Panc1 (cell line): ENCODE measurements at regions not wholly inside any gene's neighbourhood (a gene's known extent, or its start where the extent isn't known, plus 50 kb on each side); places are given as distances from the start of the nearest gene placed in this dataset.

Experiments used
- ATAC-seq: fragments of 200-7000 bp; cut with Tn5 transposase; 2 replicates; pipeline ENCODE4 v1.9.1; 2020; ENCODE audit warnings: mild to moderate bottlenecking, moderate library complexity
- BruUV-seq: library from RNA; stranded (reverse); fragments of 400-500 nt; replicated peaks from 2 replicates; lab custom pipeline; 2021; lab: Mats Ljungman, UMichigan
- CTCF ChIA-PET: fragments of 300-600 bp; sonication (Branson Sonifier 250); formaldehyde crosslinking; loops from one replicate; lab custom pipeline; 2022; ENCODE audit warnings: antibody characterized with exemption; lab: Charles Lee
- POLR2A ChIA-PET: fragments of 300-600 bp; sonication (Branson Sonifier 250); formaldehyde crosslinking; loops from one replicate; lab custom pipeline; 2022; ENCODE audit warnings: antibody characterized with exemption; lab: Charles Lee
- DNase-seq: peaks from one replicate; pipeline ENCODE4 v3.0.0-alpha.2; 2010; ENCODE audit warnings: low read depth, low spot score
- H3K27ac ChIP-seq: 2 replicates; pipeline ENCODE4 v1.5.1; 2011; ENCODE audit warnings: mild to moderate bottlenecking, low read length, inconsistent platforms
- H3K27me3 ChIP-seq: fragments of 200-500 bp; sonication (Bioruptor generic); 2 replicates; pipeline ENCODE4 v1.6.0; 2014; ENCODE audit warnings: low read length, inconsistent platforms; ENCODE audit not compliant: control insufficient read depth, insufficient read depth
- H3K36me3 ChIP-seq: fragments of 200-500 bp; sonication (Bioruptor generic); 2 replicates; pipeline ENCODE4 v1.5.1; 2014; ENCODE audit warnings: inconsistent platforms, mild to moderate bottlenecking, low read length, moderate library complexity; ENCODE audit not compliant: control insufficient read depth, insufficient read depth
- H3K4me1 ChIP-seq: 2 replicates; pipeline ENCODE4 v1.5.1; 2011; ENCODE audit warnings: inconsistent platforms, mild to moderate bottlenecking, low read length, moderate library complexity; ENCODE audit not compliant: control insufficient read depth, insufficient read depth
- H3K4me3 ChIP-seq, 2 experiments: 2 replicates each; pipeline ENCODE4 v1.5.1; 2011 to 2012; ENCODE audit warnings: low read depth in 2 of 2, low read length in 2 of 2, mild to moderate bottlenecking in 2 of 2, inconsistent platforms in 1 of 2, moderate library complexity in 1 of 2
- H3K9me3 ChIP-seq: fragments of 200-500 bp; sonication (Bioruptor generic); 2 replicates; pipeline ENCODE4 v1.5.1; 2014; ENCODE audit warnings: low read depth, mild to moderate bottlenecking, inconsistent platforms, low read length, moderate library complexity; ENCODE audit not compliant: control insufficient read depth, insufficient read depth
- CTCF ChIP-seq: fragments of 450-650 bp; IDR thresholded peaks from 2 replicates; pipeline ENCODE4 v1.5.1; 2017; ENCODE audit warnings: mild to moderate bottlenecking
- POLR2AphosphoS5 ChIP-seq: IDR thresholded peaks from 2 replicates; pipeline ENCODE4 v1.6.1; 2012; ENCODE audit warnings: mild to moderate bottlenecking, low read depth, low read length, moderate library complexity
- REST ChIP-seq, 2 experiments: IDR thresholded peaks; 2 replicates each; pipeline ENCODE4 v1.6.1; 2011 to 2012; ENCODE audit warnings: low read depth in 2 of 2, control low read depth in 1 of 2, low read length in 1 of 2, mild to moderate bottlenecking in 1 of 2, moderate library complexity in 1 of 2; ENCODE audit not compliant: insufficient read depth in 1 of 2
- SIN3A ChIP-seq: IDR thresholded peaks from 2 replicates; pipeline ENCODE4 v1.6.1; 2012; ENCODE audit warnings: low read depth, mild to moderate bottlenecking, low read length, moderate library complexity, borderline replicate concordance; ENCODE audit not compliant: insufficient read depth
- TCF7L2 ChIP-seq: IDR thresholded peaks from 2 replicates; pipeline ENCODE4 v1.6.1; 2011; ENCODE audit warnings: mild to moderate bottlenecking, low read depth, low read length, inconsistent platforms
- in situ Hi-C: cut with HindIII; loops from 2 replicates; pipeline ENCODE4 v1.10.0; 2016; ENCODE audit warnings: low sequenced_read_pairs, low pct_unique_long_range_greater_than_20kb
- intact Hi-C: fragments of 100-400 bp; cut with micrococcal nuclease; formaldehyde crosslinking; loops from one replicate; pipeline ENCODE4 v1.10.0; 2022; ENCODE audit not compliant: unreplicated experiment

GRCh38 chr21:41664881-41665765, 101.7 kb downstream of the RIPK4 start:
- no TSS peak for BruUV-seq
- ATAC-seq (peak; percentile 55), DNase-seq (no peak)
- peaks cover 26% of the 10 kb centered on the region for H3K4me1 ChIP-seq
- no peaks in the 10 kb centered on the region for H3K9me3 ChIP-seq
- ChIA-PET CTCF (interaction anchor here (0.6 kb wide), 1 partner anchor 33 kb away, joined by 4 read pairs; no protein-coding TSS in a partner anchor), POLR2A (interaction anchor here (0.6 kb wide), 1 partner anchor 99 kb away, joined by 3 read pairs; no protein-coding TSS in a partner anchor)
- TF ChIP-seq REST (IDR thresholded peaks at IDR 0.05; ENCODE audit: insufficient read depth in 1 of 2, low read depth in 2 of 2, low read length in 1 of 2): no peak
- TF ChIP-seq POLR2AphosphoS5: no peak
- no peak for TF ChIP-seq TCF7L2
- H3K27ac ChIP-seq: peak overlapping the region; percentile 82
- H3K36me3 ChIP-seq: no peaks in the 10 kb centered on the region
- no peak overlapping the region for H3K4me3 ChIP-seq
- intact Hi-C loops (no loop called here), in situ Hi-C loops (no loop called here)
- no peaks in the 10 kb centered on the region for H3K27me3 ChIP-seq

GRCh38 chr21:41663805-41664788, 102.8 kb downstream of the RIPK4 start:
- ChIA-PET CTCF (no interaction called here), POLR2A (no interaction called here)
- intact Hi-C loops: no loop called here
- DNase-seq (no peak), ATAC-seq (peak; percentile 69)
- H3K4me1 ChIP-seq: peaks cover 24% of the 10 kb centered on the region
- no peak overlapping the region for H3K4me3 ChIP-seq
- BruUV-seq: no TSS peak
- in situ Hi-C loops: no loop called here
- H3K9me3 ChIP-seq: no peaks in the 10 kb centered on the region
- no peak for TF ChIP-seq REST (IDR thresholded peaks at IDR 0.05; ENCODE audit: insufficient read depth in 1 of 2, low read depth in 2 of 2, low read length in 1 of 2)
- TF ChIP-seq TCF7L2: no peak
- no peak for TF ChIP-seq CTCF
- TF ChIP-seq POLR2AphosphoS5: no peak
- TF ChIP-seq SIN3A: no peak
- no peaks in the 10 kb centered on the region for H3K27me3 ChIP-seq
- H3K36me3 ChIP-seq: no peaks in the 10 kb centered on the region
- H3K27ac ChIP-seq: peak overlapping the region; percentile 82
